Activated effector memory CD4-positive, alpha-beta T cell treated with anti-CD3 and anti-CD28 coated beads, Interleukin-2, amount 50 U/mL, for 16 hours (primary cell): ENCODE measurements at regions not wholly inside any gene's neighbourhood (a gene's known extent, or its start where the extent isn't known, plus 50 kb on each side); places are given as distances from the start of the nearest gene placed in this dataset.
"Not testable (repeated sequence)": the region's sequence is repeated elsewhere in the genome, so short reads cannot be mapped to it uniquely, and the experiment has no call there.

Experiments used
- DNase-seq: peaks from one replicate; pipeline ENCODE4 v3.0.0-alpha.2; 2020

DNA sequence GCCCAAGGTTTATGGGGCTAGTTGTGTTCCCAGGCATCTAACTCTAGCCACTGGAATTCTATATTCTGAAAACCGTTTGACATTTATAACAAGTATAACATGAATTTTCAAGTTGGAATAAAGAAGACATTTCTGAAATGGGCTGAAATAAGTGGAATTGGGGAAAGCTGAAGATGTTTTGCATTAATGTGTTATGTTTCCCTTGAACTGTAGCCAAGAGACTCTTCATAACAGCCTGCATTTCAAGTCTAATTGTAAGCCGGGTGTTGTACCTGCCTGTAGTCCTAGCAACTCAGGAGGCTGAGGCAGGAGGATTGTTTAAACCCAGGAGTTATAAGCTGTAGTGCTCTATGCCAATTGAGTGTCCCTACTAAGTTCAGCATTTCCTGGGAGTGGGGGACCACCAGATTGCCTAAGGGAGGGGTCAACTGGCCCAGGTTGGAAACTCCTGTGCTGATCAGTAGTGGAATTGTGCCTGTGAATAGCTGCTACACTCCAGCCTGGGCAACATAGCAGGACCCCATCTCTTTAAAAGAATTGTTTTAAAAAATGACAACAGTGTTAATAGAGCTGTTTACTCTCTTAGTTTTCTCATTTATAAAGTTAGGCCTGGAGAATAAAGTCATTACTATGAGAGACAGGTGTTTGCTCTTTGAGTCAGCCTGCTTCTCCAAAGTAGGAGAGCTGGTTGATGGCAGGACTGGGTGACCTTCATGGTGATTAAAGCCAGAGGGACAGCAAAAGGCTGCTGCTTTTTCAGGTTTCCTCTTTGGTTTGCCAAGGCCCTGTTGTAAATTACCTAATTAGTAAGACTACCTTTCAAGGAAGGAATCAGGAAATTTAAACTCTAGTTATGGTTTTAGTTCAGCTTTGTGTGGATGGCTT is 483.6 kb upstream of the RGS6 start:
- DNase-seq, result no peak

GRCh38 chr14:71449316-71450055 is 482.7 kb upstream of the RGS6 start:
- DNase-seq, result no peak

- no peak for DNase-seq
Observed at GRCh38 chr14:71451501-71451900, 480.7 kb upstream of the RGS6 start.

- DNase-seq, result no peak
Observed at GRCh38 chr14:71452539-71452938, 479.7 kb upstream of the RGS6 start.

DNA sequence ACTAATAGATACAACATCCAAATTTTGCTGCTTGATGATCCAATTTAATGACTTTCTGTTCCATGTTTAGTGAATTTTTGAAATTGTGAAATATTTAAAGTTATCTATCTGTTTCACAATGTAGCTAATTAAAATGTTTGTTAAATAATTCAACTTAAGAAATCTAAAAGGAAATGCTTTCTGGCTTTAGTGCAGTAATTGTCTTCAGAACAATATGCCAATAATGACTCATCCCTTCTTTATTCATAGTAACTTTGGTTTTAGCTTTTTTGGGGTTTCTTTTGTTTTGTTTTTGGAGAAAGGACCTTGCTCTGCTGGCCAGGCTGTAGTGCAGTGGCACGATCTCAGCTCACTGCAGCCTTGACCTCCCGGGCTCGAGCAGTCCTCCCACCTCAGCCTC is 479.2 kb upstream of the RGS6 start:
- DNase-seq, result no peak

DNA sequence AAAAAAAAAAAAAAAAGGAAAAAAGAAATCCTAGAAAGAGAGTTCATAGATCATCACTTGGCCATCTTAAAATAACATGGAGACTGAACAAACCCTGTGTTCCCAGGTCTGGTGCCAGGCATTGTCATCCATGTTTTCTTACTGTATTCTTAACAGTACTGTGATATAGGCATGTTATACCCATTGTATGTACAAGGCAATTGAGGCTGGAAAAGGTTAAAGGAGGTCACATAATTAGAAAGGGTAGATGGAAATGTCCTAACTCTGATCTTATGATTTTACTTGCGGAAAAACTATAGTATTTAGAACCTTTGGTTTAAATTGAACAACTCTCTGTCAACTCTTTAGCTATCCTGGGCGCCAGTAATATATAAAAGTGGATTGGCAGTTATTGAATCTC is 478.2 kb upstream of the RGS6 start:
- no peak for DNase-seq

DNA sequence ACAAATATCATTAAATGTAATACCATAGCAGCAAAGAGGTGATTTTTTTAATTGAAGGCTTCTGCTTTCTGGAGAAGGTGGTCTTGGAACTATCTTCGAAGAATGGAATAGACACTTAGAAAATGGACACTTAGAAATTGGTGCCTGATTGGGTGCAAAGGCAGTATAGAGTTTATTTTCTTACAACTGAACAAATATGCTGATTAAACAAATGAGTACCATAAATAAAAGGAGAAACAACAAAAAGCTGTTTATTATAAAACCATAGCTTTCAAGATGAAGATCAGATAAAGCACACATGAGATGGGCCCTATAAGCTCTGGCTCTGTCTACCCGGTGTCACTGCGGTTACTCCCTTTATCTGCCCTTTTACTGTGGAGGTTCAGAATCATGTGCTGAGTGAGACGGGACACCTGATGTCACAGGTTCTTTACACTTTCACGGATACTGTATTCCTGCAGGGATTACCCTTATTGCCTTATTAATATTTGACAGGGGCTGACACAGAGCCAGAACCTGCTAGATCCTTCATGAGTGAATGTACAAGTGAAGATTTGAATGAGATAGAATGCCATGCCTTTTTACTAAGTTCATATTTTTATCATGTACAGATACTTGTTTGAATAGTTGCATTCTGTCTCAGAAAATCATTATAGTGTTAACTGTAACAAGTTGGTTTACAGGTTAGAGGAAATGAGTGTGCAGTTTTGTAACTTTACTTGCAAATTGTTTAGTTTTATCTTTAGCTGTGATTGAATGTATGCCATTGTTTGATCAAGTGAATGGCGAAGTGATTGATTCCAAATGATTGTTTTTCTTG is 477.5 kb upstream of the RGS6 start:
- DNase-seq, result no peak

- DNase-seq, result no peak
Observed at GRCh38 chr14:71460091-71460490, 472.1 kb upstream of the RGS6 start.

- DNase-seq, result not testable (repeated sequence)
Observed at GRCh38 chr14:71461617-71462016, 470.6 kb upstream of the RGS6 start.

- DNase-seq, result no peak
Observed at GRCh38 chr14:71463807-71464206, 468.4 kb upstream of the RGS6 start.

DNA sequence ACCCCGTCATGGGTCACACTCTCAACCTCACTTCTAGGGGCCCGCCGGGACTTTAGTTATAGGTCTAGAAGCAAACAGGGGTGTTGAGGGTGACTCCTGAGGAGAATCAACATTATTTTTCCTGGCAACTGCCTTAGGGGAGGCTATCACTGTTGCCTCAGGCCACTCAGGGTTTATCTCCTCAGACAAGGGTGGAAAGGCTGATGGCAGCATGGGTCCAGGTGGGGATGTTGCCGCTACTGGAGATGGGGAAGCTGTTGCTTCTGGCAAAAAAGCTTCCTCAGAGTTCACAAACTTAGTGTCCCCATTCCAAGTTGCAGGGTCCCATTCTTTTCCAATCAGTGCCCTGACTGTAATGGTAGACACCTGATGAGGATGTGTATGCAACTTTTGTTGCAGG is 467.4 kb upstream of the RGS6 start:
- no peak for DNase-seq

DNA sequence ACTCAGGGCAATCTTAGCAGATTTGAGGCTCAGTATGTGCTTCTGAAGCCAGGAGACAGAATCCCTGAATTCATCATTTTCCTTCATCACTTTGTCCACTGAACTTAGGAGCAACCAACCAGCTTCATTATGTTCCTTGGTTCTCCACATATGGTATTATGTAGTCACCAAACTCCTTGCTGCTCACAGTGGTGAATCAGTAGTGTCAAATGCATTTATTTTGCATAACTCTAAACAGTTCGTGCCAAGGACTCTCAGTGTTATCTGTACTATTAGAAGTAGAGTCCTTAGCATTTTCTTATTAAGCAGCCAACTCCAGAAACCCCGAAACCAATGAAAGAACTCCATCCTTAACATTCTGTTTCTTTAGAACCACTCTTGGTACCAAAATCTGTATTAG is 466.9 kb upstream of the RGS6 start:
- DNase-seq, result no peak

GRCh38 chr14:71466251-71466650 is 466.0 kb upstream of the RGS6 start:
- DNase-seq, result no peak

DNA sequence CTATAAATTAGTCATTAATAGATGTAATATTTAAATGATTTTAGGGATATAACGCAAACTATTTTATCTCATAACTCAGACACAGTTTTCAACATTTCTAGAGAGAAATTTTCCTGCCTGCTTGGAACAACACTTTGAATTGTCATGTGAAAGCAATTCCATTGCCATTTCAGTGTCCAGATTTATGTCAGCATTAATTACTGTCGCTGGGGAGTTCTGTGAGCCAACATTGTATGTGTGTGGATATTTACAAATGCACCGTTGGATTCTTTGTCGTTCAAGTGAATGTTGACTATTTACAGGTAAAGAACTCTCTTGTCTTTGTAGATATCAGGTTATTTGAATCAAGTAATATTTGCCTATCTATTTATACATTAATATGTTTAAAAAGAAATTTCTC is 465.3 kb upstream of the RGS6 start:
- DNase-seq, result no peak

DNA sequence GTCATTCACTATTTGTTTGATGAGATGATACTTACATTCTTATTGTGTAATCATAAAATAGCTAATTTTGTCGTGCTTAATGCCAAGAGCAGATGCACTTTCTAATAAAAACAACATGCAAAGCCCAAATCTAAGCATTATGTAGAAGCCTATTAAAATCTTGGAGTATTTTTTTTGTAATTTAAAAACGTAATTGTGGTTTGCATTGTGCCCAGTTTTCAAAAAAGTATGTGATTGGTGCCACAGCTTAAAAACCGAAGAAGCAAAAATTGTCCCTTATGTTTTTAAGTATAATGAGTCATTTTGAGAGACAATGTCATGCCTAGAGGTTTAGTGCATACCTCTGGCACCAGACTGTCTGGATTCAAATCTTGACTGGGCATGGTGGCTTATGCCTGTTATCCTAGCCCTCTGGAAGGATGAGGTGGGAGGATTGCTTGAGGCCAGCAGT is 464.8 kb upstream of the RGS6 start:
- DNase-seq, result no peak

DNA sequence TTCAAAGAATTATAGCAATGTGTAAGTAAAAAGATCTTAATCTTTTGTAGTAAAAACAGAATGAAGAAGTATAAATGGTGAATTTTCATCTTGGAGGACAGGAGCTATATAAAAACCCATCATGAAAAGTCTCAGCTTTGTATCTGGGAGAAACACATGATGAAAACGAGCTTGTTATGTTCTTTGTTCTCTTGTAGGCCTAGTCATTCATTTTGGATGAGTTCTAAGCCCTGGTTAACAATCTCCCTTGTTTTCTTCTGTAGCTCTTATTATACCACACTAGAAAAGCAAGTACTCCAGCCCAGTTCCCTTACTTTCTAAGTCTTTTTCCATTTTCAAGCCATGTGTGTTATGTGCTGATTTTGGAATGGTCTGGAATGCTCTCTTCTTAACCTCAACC is 463.5 kb upstream of the RGS6 start:
- DNase-seq, result no peak

- no peak for DNase-seq
Observed at GRCh38 chr14:71469643-71470335, 462.4 kb upstream of the RGS6 start.

GRCh38 chr14:71471634-71472355 is 460.4 kb upstream of the RGS6 start:
- DNase-seq, result no peak

- no peak for DNase-seq
Observed at GRCh38 chr14:71472356-71473340, 459.6 kb upstream of the RGS6 start.

DNA sequence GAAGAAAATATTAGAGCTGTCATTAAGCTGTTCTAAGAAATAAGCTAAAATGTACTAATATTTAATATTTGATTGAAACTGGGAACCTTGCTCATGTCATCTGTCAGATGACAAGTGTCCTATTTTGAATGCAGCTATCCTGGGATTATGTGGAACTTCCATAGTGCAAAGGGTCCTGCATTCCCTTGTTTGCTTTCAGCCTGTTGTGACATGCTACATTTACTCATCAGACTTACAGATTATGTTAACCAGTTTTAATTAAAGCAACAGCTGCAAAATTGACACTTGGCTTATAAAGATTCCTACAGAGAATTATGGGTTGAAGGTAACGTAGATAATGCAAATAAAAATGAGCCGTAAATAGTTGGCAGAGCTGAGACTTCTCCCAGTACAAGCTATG is 458.4 kb upstream of the RGS6 start:
- DNase-seq, result no peak
